ENCODE measurements at regions not wholly inside any gene's neighbourhood (a gene's known extent, or its start where the extent isn't known, plus 50 kb on each side); places are given as distances from the start of the nearest gene placed in this dataset.

DNA sequence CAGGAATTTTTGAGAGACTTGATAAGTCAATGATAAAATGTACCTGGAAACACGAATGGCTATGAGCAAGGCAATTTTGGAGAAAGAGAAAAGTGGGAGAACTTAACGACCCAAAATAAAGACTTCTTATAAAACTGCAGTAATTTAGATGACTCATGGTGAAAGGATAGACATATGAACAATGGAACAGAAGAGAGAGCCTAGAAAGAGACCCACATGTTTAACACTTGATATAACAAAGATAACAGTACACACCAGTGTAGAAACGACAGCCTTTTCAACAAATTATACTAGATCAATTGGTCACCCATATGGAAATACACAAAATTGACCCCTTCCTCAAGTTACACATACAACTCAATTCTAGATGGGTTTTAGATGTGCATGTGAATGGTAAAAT is 117.5 kb upstream of the GALNT2 start:
- Histone ChIP-seq H3K36me3 (ENCODE audit: control insufficient read depth, insufficient read depth, low read length) (no peaks in the 10 kb centered on the region), H3K27me3 (ENCODE audit: control insufficient read depth, insufficient read depth, low read length) (peaks cover 2% of the 10 kb centered on the region), H3K27ac (ENCODE audit: low read length) (no peak overlapping the region), H3K4me1 (ENCODE audit: control insufficient read depth, insufficient read depth, low read length) (no peaks in the 10 kb centered on the region), H3K4me3 (ENCODE audit: low read length) (no peak overlapping the region), H3K9me3 (replicated peaks; ENCODE audit: control insufficient read depth, low read depth, low read length) (no peaks in the 10 kb centered on the region)
- no peak for DNase-seq
- no CpG with 5 or more reads among the region's 3 CpGs for WGBS (ENCODE audit: insufficient coverage)

DNA sequence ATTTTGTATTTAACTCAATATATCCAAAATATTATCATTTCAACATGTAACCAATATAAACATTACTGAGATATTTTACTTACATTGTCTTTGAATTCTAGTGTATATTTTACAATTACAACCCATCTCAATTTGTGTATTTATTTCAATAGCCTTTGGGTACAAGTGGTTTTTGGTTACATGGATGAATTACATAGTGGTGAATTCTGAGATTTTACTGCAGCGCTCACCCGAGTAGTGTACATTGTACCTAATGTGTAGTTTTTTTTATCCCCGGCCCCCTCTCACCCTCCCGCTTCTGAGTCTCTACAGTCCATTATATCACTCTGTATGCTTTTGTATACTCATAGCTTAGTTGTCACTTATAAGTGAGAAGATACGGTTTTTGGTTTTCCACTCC is 117.0 kb upstream of the GALNT2 start:
- Histone ChIP-seq H3K4me3 (ENCODE audit: low read length) (no peak overlapping the region), H3K9me3 (replicated peaks; ENCODE audit: control insufficient read depth, low read depth, low read length) (no peaks in the 10 kb centered on the region), H3K27me3 (ENCODE audit: control insufficient read depth, insufficient read depth, low read length) (peaks cover 2% of the 10 kb centered on the region), H3K36me3 (ENCODE audit: control insufficient read depth, insufficient read depth, low read length) (no peaks in the 10 kb centered on the region), H3K27ac (ENCODE audit: low read length) (no peak overlapping the region), H3K4me1 (ENCODE audit: control insufficient read depth, insufficient read depth, low read length) (no peaks in the 10 kb centered on the region)
- no peak for DNase-seq
- WGBS (ENCODE audit: insufficient coverage), result no CpG with 5 or more reads among the region's 5 CpGs

DNA sequence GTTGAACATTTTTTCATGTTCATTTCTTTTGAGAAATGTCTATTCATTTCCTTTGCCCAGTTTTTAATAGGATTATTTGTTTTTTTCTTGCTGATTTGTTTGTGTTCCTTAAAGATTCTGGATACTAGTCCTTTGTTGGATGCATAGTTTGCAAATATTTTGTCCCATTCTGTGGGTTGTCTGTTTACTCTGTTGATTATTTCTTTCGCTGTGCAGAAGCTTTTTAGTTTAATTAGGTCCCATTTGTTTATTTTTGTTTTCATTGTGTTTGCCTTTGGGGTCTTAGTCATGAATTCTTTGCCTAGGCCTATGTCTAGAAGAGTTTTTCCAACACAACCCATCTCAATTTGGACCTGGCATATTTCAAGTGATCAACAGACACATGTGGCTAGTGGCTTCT is 116.1 kb upstream of the GALNT2 start:
- no peaks in the 10 kb centered on the region for H3K36me3 ChIP-seq (ENCODE audit: control insufficient read depth, insufficient read depth, low read length)
- no peak overlapping the region for H3K4me3 ChIP-seq (ENCODE audit: low read length)
- no CpG with 5 or more reads among the region's 1 CpG for WGBS (ENCODE audit: insufficient coverage)
- no peaks in the 10 kb centered on the region for H3K9me3 ChIP-seq (replicated peaks; ENCODE audit: control insufficient read depth, low read depth, low read length)
- no peak for DNase-seq
- H3K27me3 ChIP-seq (ENCODE audit: control insufficient read depth, insufficient read depth, low read length), result no peaks in the 10 kb centered on the region
- no peaks in the 10 kb centered on the region for H3K4me1 ChIP-seq (ENCODE audit: control insufficient read depth, insufficient read depth, low read length)
- H3K27ac ChIP-seq (ENCODE audit: low read length), result no peak overlapping the region

DNA sequence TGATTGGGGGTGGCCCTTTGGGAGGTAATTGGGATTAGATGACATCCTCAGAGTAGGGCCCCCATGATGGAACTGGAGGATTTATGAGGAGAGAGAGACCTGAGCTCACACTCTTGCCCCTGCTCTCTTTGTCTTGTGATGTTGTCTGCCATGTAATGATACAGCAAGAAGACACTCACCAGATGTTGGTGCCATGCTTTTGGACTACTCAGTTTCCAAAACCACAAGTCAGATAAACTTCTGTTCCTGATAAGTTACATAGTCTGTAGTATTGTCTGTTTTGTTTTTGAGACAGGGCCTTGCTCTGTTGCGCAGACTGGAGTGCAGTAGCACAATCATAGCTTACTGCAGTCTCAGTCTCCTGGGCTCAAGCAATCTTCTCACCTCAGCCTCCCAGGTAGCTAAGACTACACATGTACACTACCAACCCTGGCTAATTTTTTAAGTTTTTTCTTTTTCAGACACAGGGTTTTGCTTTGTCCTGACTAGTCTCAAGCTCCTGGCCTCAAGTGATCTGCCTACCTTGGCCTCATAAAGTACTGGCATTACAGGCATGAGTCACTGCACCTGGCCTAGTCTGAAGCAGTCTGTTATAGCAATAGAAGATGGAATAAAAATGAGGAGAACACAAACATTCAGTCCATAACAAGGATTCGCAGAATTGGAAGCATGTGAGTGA is 115.0 kb upstream of the GALNT2 start:
- Histone ChIP-seq H3K36me3 (ENCODE audit: control insufficient read depth, insufficient read depth, low read length) (no peaks in the 10 kb centered on the region), H3K4me3 (ENCODE audit: low read length) (no peak overlapping the region), H3K9me3 (replicated peaks; ENCODE audit: control insufficient read depth, low read depth, low read length) (no peaks in the 10 kb centered on the region), H3K4me1 (ENCODE audit: control insufficient read depth, insufficient read depth, low read length) (no peaks in the 10 kb centered on the region), H3K27ac (ENCODE audit: low read length) (no peak overlapping the region), H3K27me3 (ENCODE audit: control insufficient read depth, insufficient read depth, low read length) (no peaks in the 10 kb centered on the region)
- no peak for DNase-seq
- no CpG with 5 or more reads among the region's 2 CpGs for WGBS (ENCODE audit: insufficient coverage)

DNA sequence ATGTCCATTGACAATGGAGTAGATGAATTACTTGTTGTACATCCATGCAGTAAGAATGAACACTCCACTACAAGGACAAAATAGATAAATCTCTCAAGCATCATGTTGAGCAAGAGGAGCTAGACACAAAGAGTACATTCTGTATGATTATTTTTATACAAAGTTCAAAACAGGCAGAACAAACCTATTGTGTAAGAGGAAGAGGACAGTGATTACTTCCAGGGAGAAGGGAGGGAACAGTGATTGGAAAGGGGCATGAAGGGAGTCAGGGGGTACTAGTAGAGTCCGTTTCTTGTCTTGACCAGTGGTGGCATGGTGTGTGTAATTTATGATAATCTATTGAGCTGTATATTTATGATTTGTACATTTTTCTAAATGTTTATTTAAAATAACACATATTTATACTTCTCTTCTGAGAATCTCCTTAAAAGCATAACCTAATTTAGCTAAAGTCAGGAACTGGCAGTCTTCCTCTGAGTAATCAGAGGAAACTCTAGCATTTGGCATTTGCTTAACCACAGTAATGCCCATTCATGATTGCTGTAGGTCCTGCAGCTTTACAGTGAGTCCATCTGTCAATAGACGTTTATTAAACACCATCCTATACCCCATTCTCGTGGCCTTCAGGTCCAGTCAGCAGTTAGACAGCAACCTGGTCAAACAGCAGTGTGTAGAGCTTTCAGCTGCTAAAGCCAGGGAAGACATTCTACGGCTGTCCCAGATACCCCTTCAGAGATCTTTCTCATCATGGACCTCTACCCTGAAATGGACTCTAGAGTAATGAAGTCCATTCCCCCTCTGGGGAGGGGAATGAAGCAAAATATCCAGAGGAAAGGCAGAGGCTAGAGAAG is 114.1 kb upstream of the GALNT2 start:
- H3K36me3 ChIP-seq (ENCODE audit: control insufficient read depth, insufficient read depth, low read length), result no peaks in the 10 kb centered on the region
- H3K4me1 ChIP-seq (ENCODE audit: control insufficient read depth, insufficient read depth, low read length), result no peaks in the 10 kb centered on the region
- no peak overlapping the region for H3K27ac ChIP-seq (ENCODE audit: low read length)
- no peaks in the 10 kb centered on the region for H3K9me3 ChIP-seq (replicated peaks; ENCODE audit: control insufficient read depth, low read depth, low read length)
- WGBS (ENCODE audit: insufficient coverage), result 67% methylated on average over 1 of the region's 4 CpGs
- H3K27me3 ChIP-seq (ENCODE audit: control insufficient read depth, insufficient read depth, low read length), result no peaks in the 10 kb centered on the region
- H3K4me3 ChIP-seq (ENCODE audit: low read length), result no peak overlapping the region
- no peak for DNase-seq

DNA sequence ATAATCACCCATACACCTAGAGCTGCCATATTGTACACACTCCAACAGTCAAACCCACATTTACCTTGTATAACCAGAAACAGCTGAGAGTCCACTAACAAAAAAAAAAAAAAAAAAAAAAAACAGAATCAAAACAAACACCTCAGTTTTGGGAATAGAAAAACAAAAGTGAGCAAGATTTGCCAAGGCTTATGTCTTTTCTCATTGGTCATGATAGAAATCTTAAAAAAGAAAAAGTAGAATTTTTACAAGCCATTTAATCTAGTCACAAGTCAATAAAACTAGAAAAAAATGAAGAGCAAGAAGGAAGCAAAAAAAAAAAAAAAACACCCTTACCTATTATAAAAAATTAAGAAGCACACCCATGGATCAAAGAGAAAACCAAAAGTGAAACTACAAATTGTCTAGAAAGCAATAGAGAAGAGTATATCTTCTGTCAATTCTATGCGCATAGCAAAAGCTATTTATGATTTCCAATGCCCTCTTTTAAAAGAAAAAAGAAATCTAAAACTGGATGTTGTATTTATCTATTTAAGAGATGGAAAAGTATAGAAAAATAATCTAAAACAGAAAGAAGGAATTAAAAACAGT is 113.2 kb upstream of the GALNT2 start:
- no peaks in the 10 kb centered on the region for H3K36me3 ChIP-seq (ENCODE audit: control insufficient read depth, insufficient read depth, low read length)
- no peak overlapping the region for H3K27ac ChIP-seq (ENCODE audit: low read length)
- WGBS (ENCODE audit: insufficient coverage), result no CpG with 5 or more reads among the region's 1 CpG
- H3K4me3 ChIP-seq (ENCODE audit: low read length), result no peak overlapping the region
- no peaks in the 10 kb centered on the region for H3K27me3 ChIP-seq (ENCODE audit: control insufficient read depth, insufficient read depth, low read length)
- H3K4me1 ChIP-seq (ENCODE audit: control insufficient read depth, insufficient read depth, low read length), result no peaks in the 10 kb centered on the region
- no peak for DNase-seq
- no peaks in the 10 kb centered on the region for H3K9me3 ChIP-seq (replicated peaks; ENCODE audit: control insufficient read depth, low read depth, low read length)

DNA sequence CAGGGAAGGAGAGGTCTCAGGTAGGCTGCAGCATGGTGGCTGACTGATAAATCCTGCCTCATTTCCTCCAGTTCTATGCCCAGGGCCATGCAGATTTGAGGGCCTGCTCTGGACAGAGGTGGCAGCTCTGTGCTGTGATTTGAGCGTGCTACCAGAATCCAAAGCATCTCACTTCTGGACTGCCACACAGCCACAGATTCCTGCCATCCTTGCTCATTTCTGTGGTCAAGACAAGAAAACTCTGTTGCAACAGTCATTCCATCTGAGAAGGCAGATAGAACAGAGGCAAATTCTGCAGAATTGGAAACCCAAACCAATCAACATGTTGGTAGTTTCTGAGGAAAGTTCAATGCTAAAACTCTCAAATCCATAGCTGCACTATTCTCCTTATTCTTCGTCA is 102.8 kb upstream of the GALNT2 start:
- Histone ChIP-seq H3K27ac (ENCODE audit: low read length) (no peak overlapping the region), H3K4me1 (ENCODE audit: control insufficient read depth, insufficient read depth, low read length) (no peaks in the 10 kb centered on the region), H3K36me3 (ENCODE audit: control insufficient read depth, insufficient read depth, low read length) (no peaks in the 10 kb centered on the region), H3K4me3 (ENCODE audit: low read length) (no peak overlapping the region), H3K27me3 (ENCODE audit: control insufficient read depth, insufficient read depth, low read length) (peaks cover 3% of the 10 kb centered on the region), H3K9me3 (replicated peaks; ENCODE audit: control insufficient read depth, low read depth, low read length) (no peaks in the 10 kb centered on the region)
- WGBS (ENCODE audit: insufficient coverage), result 100% methylated on average over 1 of the region's 2 CpGs
- DNase-seq, result no peak

DNA sequence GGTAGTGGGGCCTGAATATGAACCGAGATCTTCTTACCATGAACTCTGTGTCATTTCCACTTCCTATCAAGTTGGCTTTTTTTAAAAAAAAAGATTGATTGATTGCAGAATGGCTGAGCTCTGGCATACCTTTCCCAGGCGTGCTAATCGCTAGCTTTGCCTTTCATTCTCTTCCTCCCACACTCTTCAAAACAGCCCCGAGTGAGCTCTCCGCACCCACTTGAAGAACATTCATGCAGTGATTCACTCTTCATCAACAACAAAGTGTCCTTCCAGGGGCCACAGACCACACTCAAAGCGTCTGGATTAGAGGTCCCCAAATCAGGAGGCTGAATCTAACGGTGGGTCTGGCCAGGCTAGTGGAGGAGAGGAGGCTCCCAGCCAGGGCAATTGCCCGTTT is 96.3 kb upstream of the GALNT2 start:
- Histone ChIP-seq H3K27ac (ENCODE audit: low read length) (no peak overlapping the region), H3K4me3 (ENCODE audit: low read length) (no peak overlapping the region), H3K27me3 (ENCODE audit: control insufficient read depth, insufficient read depth, low read length) (no peaks in the 10 kb centered on the region), H3K4me1 (ENCODE audit: control insufficient read depth, insufficient read depth, low read length) (no peaks in the 10 kb centered on the region), H3K9me3 (replicated peaks; ENCODE audit: control insufficient read depth, low read depth, low read length) (no peaks in the 10 kb centered on the region), H3K36me3 (ENCODE audit: control insufficient read depth, insufficient read depth, low read length) (no peaks in the 10 kb centered on the region)
- 68% methylated on average over 3 of the region's 8 CpGs for WGBS (ENCODE audit: insufficient coverage)
- no peak for DNase-seq

DNA sequence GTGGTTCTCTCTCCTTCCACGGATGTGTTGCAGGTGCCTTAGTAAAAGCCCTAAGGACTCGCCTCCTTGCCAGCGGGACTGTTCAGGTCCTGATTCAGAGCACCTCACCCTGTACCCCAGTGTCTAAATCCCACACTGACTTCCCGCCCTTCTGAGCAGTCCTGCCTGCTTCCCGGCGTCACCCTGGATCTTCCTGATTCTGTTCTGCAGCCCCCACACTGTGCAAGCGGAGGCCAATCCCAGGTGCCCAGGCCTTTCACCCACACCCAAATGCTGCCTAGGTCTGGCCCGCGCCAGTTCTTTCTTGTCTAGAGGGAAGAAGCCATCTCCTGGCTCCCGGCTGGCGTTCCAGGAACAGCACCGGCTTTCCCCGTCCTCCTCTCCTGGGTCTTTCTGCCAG is 95.9 kb upstream of the GALNT2 start:
- Histone ChIP-seq H3K27ac (ENCODE audit: low read length) (no peak overlapping the region), H3K4me1 (ENCODE audit: control insufficient read depth, insufficient read depth, low read length) (no peaks in the 10 kb centered on the region), H3K27me3 (ENCODE audit: control insufficient read depth, insufficient read depth, low read length) (no peaks in the 10 kb centered on the region), H3K9me3 (replicated peaks; ENCODE audit: control insufficient read depth, low read depth, low read length) (peaks cover 3% of the 10 kb centered on the region), H3K36me3 (ENCODE audit: control insufficient read depth, insufficient read depth, low read length) (no peaks in the 10 kb centered on the region), H3K4me3 (ENCODE audit: low read length) (no peak overlapping the region)
- WGBS (ENCODE audit: insufficient coverage), result 83% methylated on average over 13 of the region's 13 CpGs
- no peak for DNase-seq

DNA sequence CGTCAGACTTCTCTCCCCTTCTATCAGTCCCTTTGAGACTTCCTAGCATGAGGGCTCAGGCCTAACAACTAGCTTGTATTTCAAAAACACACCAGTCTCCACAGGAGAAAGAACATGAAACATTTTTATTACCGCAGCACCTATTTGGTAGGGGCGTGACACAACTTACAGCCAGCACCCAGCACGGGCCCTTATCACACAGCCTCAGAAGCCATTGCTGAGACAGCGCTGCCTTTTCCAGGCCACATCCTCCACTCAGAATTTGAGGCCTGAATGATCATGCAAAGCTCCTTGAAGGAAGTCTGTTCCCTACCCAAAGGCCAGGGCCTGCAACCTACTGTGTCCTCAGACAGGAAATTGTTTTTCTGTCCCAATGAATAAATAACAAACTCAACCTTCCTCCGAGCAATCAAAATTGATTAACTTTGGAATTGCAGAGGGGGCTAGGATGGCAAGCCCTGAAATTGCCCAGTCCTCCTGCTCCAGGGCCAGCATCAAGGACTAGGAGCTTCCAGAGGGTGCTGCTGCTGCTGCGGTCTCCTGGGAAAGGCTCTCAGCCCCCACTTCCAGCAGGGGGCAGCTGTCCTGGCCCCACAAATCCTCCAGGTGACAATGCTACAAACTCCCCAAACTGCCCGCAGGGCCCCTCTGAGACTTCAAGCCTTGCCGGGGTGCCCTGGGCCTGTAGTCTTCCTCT is 94.3 kb upstream of the GALNT2 start:
- no peaks in the 10 kb centered on the region for H3K36me3 ChIP-seq (ENCODE audit: control insufficient read depth, insufficient read depth, low read length)
- no peak for DNase-seq
- H3K9me3 ChIP-seq (replicated peaks; ENCODE audit: control insufficient read depth, low read depth, low read length), result peaks cover 3% of the 10 kb centered on the region
- H3K27me3 ChIP-seq (ENCODE audit: control insufficient read depth, insufficient read depth, low read length), result no peaks in the 10 kb centered on the region
- 79% methylated on average over 8 of the region's 9 CpGs for WGBS (ENCODE audit: insufficient coverage)
- H3K4me3 ChIP-seq (ENCODE audit: low read length), result no peak overlapping the region
- no peak overlapping the region for H3K27ac ChIP-seq (ENCODE audit: low read length)
- H3K4me1 ChIP-seq (ENCODE audit: control insufficient read depth, insufficient read depth, low read length), result no peaks in the 10 kb centered on the region

Measured in muscle of leg (tissue), 3 donors.